Stimulated activated CD4-positive, alpha-beta T cell treated with anti-CD3 and anti-CD28 coated beads, Interleukin-4, amount 100 ng/mL, for 1 hour (primary cell): ENCODE measurements at regions not wholly inside any gene's neighbourhood (a gene's known extent, or its start where the extent isn't known, plus 50 kb on each side); places are given as distances from the start of the nearest gene placed in this dataset.

Source experiments
- DNase-seq: peaks from one replicate; pipeline ENCODE4 v3.0.0-alpha.2; 2020

- DNase-seq: no peak
Measured at GRCh38 chr1:164470996-164471395, 88.0 kb upstream of the PBX1 start.

- no peak for DNase-seq
Measured at GRCh38 chr1:164472841-164473240, 86.1 kb upstream of the PBX1 start.

- DNase-seq: no peak
Measured at GRCh38 chr1:164473544-164473943, 85.4 kb upstream of the PBX1 start.

DNA sequence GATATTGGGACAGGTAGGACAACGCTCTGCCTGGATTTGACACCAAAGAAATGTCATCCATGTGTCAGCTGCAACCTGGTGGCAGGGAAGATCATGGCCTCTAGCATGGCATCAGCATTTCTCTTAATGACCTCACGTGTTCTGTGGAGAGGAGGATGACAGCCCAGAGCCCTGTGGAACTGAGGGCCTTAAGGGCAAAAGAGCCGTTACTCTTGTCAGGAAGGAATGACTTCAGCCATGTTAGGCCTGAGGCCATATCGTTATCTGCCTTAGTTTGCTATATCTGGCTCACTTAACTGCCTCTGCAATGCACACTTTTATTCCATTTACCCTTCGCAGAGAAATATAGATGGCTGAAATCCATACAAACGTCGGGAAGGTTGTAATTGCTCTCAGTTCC, 83.2 kb upstream of the PBX1 start:
- DNase-seq: no peak

DNA sequence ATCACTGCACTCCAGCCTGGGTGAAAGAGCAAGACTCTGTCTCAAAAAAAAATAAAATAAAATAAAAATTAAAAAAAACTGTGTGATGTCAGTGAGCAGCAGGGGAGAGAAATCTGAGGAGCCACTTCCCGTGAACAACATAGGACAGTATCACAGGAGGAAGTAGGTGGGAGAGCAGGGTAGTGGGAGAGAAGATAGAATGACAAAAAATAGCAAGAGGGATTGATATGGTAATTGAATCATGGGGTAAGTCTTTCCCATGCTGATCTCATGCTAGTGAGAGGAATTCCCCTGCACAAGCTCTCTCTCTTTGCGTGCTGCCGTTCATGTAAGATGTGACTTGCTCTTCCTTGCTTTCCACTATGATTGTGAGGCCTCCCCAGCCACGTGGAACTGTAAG, 81.6 kb upstream of the PBX1 start:
- DNase-seq: no peak

GRCh38 chr1:164479242-164479641, 79.7 kb upstream of the PBX1 start:
- no peak for DNase-seq

- no peak for DNase-seq
Measured at GRCh38 chr1:164480285-164480907, 78.6 kb upstream of the PBX1 start.

- no peak for DNase-seq
Measured at GRCh38 chr1:164495905-164496304, 63.1 kb upstream of the PBX1 start.

DNA sequence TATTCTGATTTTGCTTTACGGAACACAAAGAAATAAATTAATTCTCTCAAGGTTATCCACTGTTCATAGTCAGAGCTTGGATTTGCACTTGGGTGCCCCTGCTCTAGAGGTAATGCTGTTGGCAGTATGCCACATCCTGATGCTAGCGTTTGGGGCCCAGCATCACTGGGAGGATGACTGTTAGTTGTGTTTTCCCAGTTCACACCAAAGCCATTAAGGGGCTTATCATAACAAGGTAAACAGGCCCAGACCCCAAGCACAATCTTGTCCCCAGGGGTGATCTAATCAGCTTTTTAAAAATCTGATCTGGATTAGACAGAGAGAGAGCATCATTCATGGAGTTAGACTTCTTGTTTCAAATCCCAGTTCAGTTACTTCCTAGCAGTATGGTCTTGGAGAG, 60.2 kb upstream of the PBX1 start:
- no peak for DNase-seq

DNA sequence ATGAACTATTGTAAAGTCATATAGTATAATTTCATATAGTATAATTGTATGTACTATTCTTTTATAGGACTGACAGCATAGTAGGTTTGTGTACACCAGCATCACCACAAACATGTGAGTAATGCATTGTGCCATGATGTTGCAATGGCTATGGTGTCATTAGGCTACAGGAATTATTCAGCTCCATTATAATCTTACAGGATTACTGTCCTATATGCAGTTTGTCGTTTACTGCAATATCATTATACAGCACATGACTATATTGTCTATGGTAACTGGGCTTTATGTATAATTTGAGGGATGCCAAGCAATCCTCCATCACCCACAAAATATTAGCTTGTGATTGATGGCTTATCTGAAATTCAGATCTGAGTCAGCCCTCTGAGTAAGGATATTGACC, 54.2 kb upstream of the PBX1 start:
- DNase-seq: no peak
